OCI-LY7 (cell line): ENCODE measurements at regions not wholly inside any gene's neighbourhood (a gene's known extent, or its start where the extent isn't known, plus 50 kb on each side); places are given as distances from the start of the nearest gene placed in this dataset.

ENCODE experiments used
- BruUV-seq: library from RNA; stranded (reverse); fragments of 400-500 nt; replicated peaks from 2 replicates; lab custom pipeline; 2021; lab: Mats Ljungman, UMichigan
- CTCF ChIA-PET: fragments of 300-600 bp; sonication (Branson Sonifier 250); formaldehyde crosslinking; loops from one replicate; lab custom pipeline; 2022; ENCODE audit warnings: antibody characterized with exemption; ENCODE audit not compliant: unreplicated experiment; lab: Charles Lee
- POLR2A ChIA-PET: fragments of 300-600 bp; sonication (Branson Sonifier 250); formaldehyde crosslinking; loops from one replicate; lab custom pipeline; 2022; ENCODE audit warnings: antibody characterized with exemption; lab: Charles Lee
- DNase-seq: peaks from one replicate; pipeline ENCODE4 v3.0.0-alpha.2; 2015; ENCODE audit warnings: low spot score
- H2AFZ ChIP-seq: fragments of 200-600 bp; sonication (generic), shearing (Covaris generic); 2 replicates; pipeline ENCODE4 v1.6.1; 2014; ENCODE audit warnings: mild to moderate bottlenecking, antibody characterized with exemption, low read length, moderate library complexity
- H3K27ac ChIP-seq: fragments of 200-600 bp; sonication (generic); 2 replicates; pipeline ENCODE4 v1.5.1; 2014; ENCODE audit warnings: mixed run types, low read depth, mild to moderate bottlenecking, moderate library complexity, low read length, inconsistent platforms; ENCODE audit not compliant: poor library complexity, severe bottlenecking
- H3K36me3 ChIP-seq: fragments of 200-600 bp; sonication (generic); 2 replicates; pipeline ENCODE4 v1.6.1; 2014; ENCODE audit warnings: mild to moderate bottlenecking, antibody characterized with exemption, low read length, moderate library complexity, mixed read lengths; ENCODE audit not compliant: insufficient read depth
- H3K4me1 ChIP-seq: fragments of 200-600 bp; sonication (generic); 2 replicates; pipeline ENCODE4 v1.5.1; 2014; ENCODE audit warnings: mild to moderate bottlenecking, low read length; ENCODE audit not compliant: insufficient read depth, poor library complexity, severe bottlenecking
- H3K4me2 ChIP-seq: fragments of 200-600 bp; sonication (generic); 2 replicates; pipeline ENCODE4 v1.6.1; 2014; ENCODE audit warnings: mild to moderate bottlenecking, low read length
- H3K4me3 ChIP-seq: fragments of 200-600 bp; sonication (generic); 2 replicates; pipeline ENCODE4 v1.5.1; 2014; ENCODE audit warnings: mild to moderate bottlenecking, low read depth, low read length; ENCODE audit not compliant: poor library complexity, severe bottlenecking
- H3K79me2 ChIP-seq: fragments of 200-600 bp; sonication (generic); 2 replicates; pipeline ENCODE4 v1.6.1; 2016; ENCODE audit warnings: low read depth, mild to moderate bottlenecking, low read length, moderate library complexity, mixed read lengths; ENCODE audit not compliant: insufficient read depth
- H3K9me2 ChIP-seq: fragments of 200-600 bp; sonication (generic); 2 replicates; pipeline ENCODE4 v1.6.1; 2016; ENCODE audit warnings: mild to moderate bottlenecking, low read length, mixed read lengths; ENCODE audit not compliant: insufficient read depth
- H3K9me3 ChIP-seq: fragments of 200-600 bp; sonication (generic); 2 replicates; pipeline ENCODE4 v1.6.1; 2014; ENCODE audit warnings: mild to moderate bottlenecking, mixed run types, low read length, mixed read lengths
- H4K20me1 ChIP-seq: fragments of 200-600 bp; sonication (generic); 2 replicates; pipeline ENCODE4 v1.6.1; 2014; ENCODE audit warnings: mild to moderate bottlenecking, antibody characterized with exemption, low read length, moderate library complexity, mixed read lengths; ENCODE audit not compliant: insufficient read depth
- EZH2phosphoT487 ChIP-seq: fragments of 200-600 bp; sonication (generic); IDR thresholded peaks from 2 replicates; pipeline ENCODE4 v1.6.1; 2018; ENCODE audit warnings: low read depth, borderline replicate concordance, mild to moderate bottlenecking, mixed run types, antibody characterized with exemption, low read length, moderate library complexity, mixed read lengths
- intact Hi-C: fragments of 100-400 bp; cut with micrococcal nuclease; formaldehyde crosslinking; loops from one replicate; pipeline ENCODE4 v1.10.0; 2022; ENCODE audit not compliant: unreplicated experiment
- TF ChIP-seq, protein P1 (sequence below): fragments of 200-600 bp; sonication (generic); conservative IDR thresholded peaks from 2 replicates; pipeline ENCODE4 v1.5.1; 2014; ENCODE audit warnings: mild to moderate bottlenecking, antibody characterized with exemption, low read length, moderate library complexity, mixed read lengths

DNA sequence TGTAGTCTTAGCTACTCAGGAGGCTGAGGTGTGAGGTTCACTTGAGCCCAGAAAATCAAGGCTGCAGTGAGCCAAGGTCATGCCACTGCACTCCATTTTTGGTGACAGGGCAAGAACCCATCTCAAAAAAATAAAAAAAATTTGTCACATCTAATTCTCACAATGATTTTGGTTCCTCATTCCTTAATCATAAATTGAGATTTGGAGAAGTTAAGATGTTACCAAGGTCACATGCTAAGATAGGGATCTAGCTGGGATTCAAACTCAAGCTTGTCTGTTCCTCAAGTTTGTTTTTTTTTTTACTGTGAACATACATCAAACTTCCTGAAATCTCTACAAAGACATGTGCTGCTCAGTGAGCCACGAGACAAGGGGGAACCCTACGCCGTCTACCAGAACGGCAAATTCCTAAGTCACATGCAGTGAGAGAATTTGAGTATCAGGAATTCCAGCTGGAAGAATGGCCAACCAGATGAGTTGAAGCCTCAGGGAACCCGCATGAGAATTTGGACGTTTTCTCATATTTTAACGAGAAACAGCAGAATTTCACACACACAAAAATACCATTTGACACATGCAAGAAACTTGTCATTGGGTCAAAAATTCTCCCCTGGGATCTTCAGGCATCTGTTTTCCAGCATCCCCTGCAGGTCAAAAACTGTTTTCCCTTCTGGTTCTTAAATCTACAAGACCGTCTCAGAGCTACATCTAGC, 414.1 kb upstream of the GOT2 start:
- Histone ChIP-seq H2AFZ (no peak overlapping the region), H3K79me2 (no peaks in the 10 kb centered on the region), H3K4me3 (no peak overlapping the region), H3K9me2 (no peaks in the 10 kb centered on the region), H4K20me1 (no peaks in the 10 kb centered on the region), H3K36me3 (no peaks in the 10 kb centered on the region), H3K4me2 (no peak overlapping the region), H3K9me3 (no peaks in the 10 kb centered on the region), H3K27ac (no peak overlapping the region), H3K4me1 (no peaks in the 10 kb centered on the region)
- DNase-seq, result no peak
- intact Hi-C loops, result no loop called here
- TF ChIP-seq EZH2phosphoT487, result no peak
- TF ChIP-seq, protein P1, sequence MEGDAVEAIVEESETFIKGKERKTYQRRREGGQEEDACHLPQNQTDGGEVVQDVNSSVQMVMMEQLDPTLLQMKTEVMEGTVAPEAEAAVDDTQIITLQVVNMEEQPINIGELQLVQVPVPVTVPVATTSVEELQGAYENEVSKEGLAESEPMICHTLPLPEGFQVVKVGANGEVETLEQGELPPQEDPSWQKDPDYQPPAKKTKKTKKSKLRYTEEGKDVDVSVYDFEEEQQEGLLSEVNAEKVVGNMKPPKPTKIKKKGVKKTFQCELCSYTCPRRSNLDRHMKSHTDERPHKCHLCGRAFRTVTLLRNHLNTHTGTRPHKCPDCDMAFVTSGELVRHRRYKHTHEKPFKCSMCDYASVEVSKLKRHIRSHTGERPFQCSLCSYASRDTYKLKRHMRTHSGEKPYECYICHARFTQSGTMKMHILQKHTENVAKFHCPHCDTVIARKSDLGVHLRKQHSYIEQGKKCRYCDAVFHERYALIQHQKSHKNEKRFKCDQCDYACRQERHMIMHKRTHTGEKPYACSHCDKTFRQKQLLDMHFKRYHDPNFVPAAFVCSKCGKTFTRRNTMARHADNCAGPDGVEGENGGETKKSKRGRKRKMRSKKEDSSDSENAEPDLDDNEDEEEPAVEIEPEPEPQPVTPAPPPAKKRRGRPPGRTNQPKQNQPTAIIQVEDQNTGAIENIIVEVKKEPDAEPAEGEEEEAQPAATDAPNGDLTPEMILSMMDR, result no peak
- ChIA-PET CTCF (no interaction called here), POLR2A (no interaction called here)
- no TSS peak for BruUV-seq

DNA sequence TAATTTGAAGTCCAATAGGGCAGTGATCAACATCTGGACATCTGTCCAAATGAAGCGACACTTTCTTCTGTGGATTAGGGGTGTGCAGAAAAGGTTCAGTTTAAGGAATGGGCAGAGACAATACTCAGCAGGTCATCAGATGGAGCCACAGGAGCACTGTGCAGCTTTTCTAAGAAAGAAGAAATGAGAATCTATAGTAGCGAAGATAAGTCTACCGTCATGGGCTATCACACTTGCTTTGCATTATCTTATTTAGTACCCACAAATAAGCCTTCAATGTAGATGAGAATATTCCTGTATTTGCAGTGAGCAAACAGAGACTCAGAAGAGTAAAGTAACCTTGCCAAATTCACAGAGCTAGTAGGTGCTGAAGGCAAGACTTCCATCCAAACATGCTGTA, 412.0 kb upstream of the GOT2 start:
- H2AFZ ChIP-seq, result no peak overlapping the region
- intact Hi-C loops, result no loop called here
- BruUV-seq, result no TSS peak
- no peaks in the 10 kb centered on the region for H3K9me2 ChIP-seq
- H3K9me3 ChIP-seq, result no peaks in the 10 kb centered on the region
- no peaks in the 10 kb centered on the region for H3K36me3 ChIP-seq
- H4K20me1 ChIP-seq, result no peaks in the 10 kb centered on the region
- TF ChIP-seq, protein P1, result no peak
- no peak for TF ChIP-seq EZH2phosphoT487
- H3K4me2 ChIP-seq, result no peak overlapping the region
- no peaks in the 10 kb centered on the region for H3K4me1 ChIP-seq
- ChIA-PET POLR2A (no interaction called here), CTCF (no interaction called here)
- no peak overlapping the region for H3K4me3 ChIP-seq
- H3K79me2 ChIP-seq, result no peaks in the 10 kb centered on the region
- no peak for DNase-seq
- H3K27ac ChIP-seq, result no peak overlapping the region

DNA sequence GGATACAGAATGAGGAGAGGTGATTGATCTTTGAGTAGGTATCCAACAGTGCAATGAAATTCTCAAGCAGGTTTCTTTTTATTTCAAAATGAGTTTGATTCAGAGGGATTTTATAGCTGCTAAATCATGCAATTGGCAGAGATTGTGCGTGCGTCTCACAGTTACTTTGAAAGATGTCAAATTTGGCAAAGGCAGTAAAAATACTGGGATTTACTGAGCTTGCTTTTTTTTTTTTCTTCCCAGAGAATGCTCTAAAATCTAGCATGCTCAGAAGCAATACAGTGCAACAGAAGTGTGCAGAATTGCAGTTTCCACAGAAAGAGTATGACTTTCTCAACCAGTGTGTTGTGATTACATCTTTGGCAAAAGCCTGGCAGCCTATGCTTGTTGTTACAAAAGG, 410.7 kb upstream of the GOT2 start:
- DNase-seq, result no peak
- ChIA-PET POLR2A (interaction anchor here (0.6 to 0.7 kb wide), 2 partner anchors 15 to 244 kb away, joined by 4 read pairs; no protein-coding TSS in a partner anchor), CTCF (no interaction called here)
- Histone ChIP-seq H3K9me3 (no peaks in the 10 kb centered on the region), H3K9me2 (no peaks in the 10 kb centered on the region), H3K4me2 (no peak overlapping the region), H3K79me2 (no peaks in the 10 kb centered on the region), H3K4me3 (no peak overlapping the region), H3K27ac (no peak overlapping the region), H2AFZ (no peak overlapping the region), H3K4me1 (no peaks in the 10 kb centered on the region), H3K36me3 (no peaks in the 10 kb centered on the region), H4K20me1 (no peaks in the 10 kb centered on the region)
- TF ChIP-seq, protein P1, result no peak
- TF ChIP-seq EZH2phosphoT487, result no peak
- intact Hi-C loops, result no loop called here
- BruUV-seq, result no TSS peak
